Gastroesophageal sphincter (tissue), 3 donors: ENCODE measurements at regions not wholly inside any gene's neighbourhood (a gene's known extent, or its start where the extent isn't known, plus 50 kb on each side); places are given as distances from the start of the nearest gene placed in this dataset.

Experiments
- EP300 ChIP-seq: sonication (generic); formaldehyde crosslinking; IDR thresholded peaks from one replicate; pipeline ENCODE4 v1.6.1; 2017; ENCODE audit warnings: antibody characterized with exemption, mild to moderate bottlenecking
- POLR2A ChIP-seq, 2 donors: fragments of 450-650 bp; IDR thresholded peaks; one replicate each; pipeline ENCODE4 v1.6.1; 2017; ENCODE audit warnings: antibody characterized with exemption in 2 of 2, mild to moderate bottlenecking in 2 of 2, moderate library complexity in 1 of 2
- TF ChIP-seq, protein P1 (sequence below), 4 experiments: fragments of 200-600 bp in 2 of 4; fragments of 450-650 bp in 2 of 4; sonication (generic) in 1 of 4; IDR thresholded peaks; one replicate each; pipeline ENCODE4 v1.5.1; 2017 to 2019; ENCODE audit warnings: antibody characterized with exemption in 4 of 4, mild to moderate bottlenecking in 2 of 4, moderate library complexity in 2 of 4

DNA sequence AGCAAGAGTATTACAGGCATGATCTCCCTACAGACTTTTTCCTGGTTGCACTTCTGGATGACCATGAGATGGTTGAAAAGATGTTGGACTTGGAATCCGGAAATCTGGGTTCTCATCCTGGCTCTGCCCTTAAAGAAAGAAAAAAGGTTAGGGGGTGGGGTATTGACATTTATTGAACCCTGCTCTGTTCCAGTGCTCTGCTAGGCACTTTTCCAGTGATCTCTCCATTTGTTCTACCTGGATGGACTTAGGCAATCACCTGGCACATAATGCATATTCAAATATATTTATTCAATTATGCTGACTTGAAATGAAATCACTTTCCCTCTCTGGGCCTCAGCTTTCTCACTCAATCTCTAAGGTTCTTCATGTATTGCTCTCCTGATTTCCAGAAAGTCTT lies 101.0 kb upstream of the NFIA start:
- TF ChIP-seq, protein P1, sequence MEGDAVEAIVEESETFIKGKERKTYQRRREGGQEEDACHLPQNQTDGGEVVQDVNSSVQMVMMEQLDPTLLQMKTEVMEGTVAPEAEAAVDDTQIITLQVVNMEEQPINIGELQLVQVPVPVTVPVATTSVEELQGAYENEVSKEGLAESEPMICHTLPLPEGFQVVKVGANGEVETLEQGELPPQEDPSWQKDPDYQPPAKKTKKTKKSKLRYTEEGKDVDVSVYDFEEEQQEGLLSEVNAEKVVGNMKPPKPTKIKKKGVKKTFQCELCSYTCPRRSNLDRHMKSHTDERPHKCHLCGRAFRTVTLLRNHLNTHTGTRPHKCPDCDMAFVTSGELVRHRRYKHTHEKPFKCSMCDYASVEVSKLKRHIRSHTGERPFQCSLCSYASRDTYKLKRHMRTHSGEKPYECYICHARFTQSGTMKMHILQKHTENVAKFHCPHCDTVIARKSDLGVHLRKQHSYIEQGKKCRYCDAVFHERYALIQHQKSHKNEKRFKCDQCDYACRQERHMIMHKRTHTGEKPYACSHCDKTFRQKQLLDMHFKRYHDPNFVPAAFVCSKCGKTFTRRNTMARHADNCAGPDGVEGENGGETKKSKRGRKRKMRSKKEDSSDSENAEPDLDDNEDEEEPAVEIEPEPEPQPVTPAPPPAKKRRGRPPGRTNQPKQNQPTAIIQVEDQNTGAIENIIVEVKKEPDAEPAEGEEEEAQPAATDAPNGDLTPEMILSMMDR (IDR thresholded peaks at IDR 0.05): no peak
- TF ChIP-seq POLR2A (IDR thresholded peaks at IDR 0.05): no peak
- TF ChIP-seq EP300: no peak
